ENCODE measurements at regions not wholly inside any gene's neighbourhood (a gene's known extent, or its start where the extent isn't known, plus 50 kb on each side); places are given as distances from the start of the nearest gene placed in this dataset.

GRCh38 chr12:59407799-59408198, 188.0 kb upstream of the SLC16A7 start:
- POLR2A ChIA-PET (ENCODE audit: unreplicated experiment): interaction anchor here (0.6 kb wide), 1 partner anchor 329 kb away, joined by 3 read pairs; no protein-coding TSS in a partner anchor
- no peak overlapping the region for H3K14ac ChIP-seq (replicated peaks; ENCODE audit: low read depth, low read length)
- H3K4me3 ChIP-seq (ENCODE audit: insufficient read depth, low read depth, low read length): no peak overlapping the region
- no peak overlapping the region for H2BK20ac ChIP-seq (ENCODE audit: low read depth, low read length)
- H3K27ac ChIP-seq (ENCODE audit: insufficient read depth, low read length): no peak overlapping the region
- no peak overlapping the region for H2BK15ac ChIP-seq (ENCODE audit: low read depth, low read length)
- no peaks in the 10 kb centered on the region for H3K36me3 ChIP-seq (ENCODE audit: control insufficient read depth, insufficient read depth, low read length)
- no peak overlapping the region for H3K56ac ChIP-seq (ENCODE audit: extremely low read depth, insufficient read depth, low read length)
- TF ChIP-seq SMC3 (IDR thresholded peaks at IDR 0.05; ENCODE audit: low read depth, low read length): no peak
- TF ChIP-seq RFX5 (IDR thresholded peaks at IDR 0.05; ENCODE audit: low read depth, low read length): no peak
- no peak for TF ChIP-seq RCOR1 (IDR thresholded peaks at IDR 0.05; ENCODE audit: insufficient replicate concordance, low read length)
- TF ChIP-seq RAD21 (IDR thresholded peaks at IDR 0.05; ENCODE audit: low read length): no peak
- TF ChIP-seq FOS (IDR thresholded peaks at IDR 0.05; ENCODE audit: low read depth, low read length): no peak
- TF ChIP-seq NFE2L2 (IDR thresholded peaks at IDR 0.05; ENCODE audit: low read depth, low read length): no peak
- TF ChIP-seq CEBPB (IDR thresholded peaks at IDR 0.05; ENCODE audit: low read depth, low read length): no peak
- TF ChIP-seq, protein P1, sequence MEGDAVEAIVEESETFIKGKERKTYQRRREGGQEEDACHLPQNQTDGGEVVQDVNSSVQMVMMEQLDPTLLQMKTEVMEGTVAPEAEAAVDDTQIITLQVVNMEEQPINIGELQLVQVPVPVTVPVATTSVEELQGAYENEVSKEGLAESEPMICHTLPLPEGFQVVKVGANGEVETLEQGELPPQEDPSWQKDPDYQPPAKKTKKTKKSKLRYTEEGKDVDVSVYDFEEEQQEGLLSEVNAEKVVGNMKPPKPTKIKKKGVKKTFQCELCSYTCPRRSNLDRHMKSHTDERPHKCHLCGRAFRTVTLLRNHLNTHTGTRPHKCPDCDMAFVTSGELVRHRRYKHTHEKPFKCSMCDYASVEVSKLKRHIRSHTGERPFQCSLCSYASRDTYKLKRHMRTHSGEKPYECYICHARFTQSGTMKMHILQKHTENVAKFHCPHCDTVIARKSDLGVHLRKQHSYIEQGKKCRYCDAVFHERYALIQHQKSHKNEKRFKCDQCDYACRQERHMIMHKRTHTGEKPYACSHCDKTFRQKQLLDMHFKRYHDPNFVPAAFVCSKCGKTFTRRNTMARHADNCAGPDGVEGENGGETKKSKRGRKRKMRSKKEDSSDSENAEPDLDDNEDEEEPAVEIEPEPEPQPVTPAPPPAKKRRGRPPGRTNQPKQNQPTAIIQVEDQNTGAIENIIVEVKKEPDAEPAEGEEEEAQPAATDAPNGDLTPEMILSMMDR (conservative IDR thresholded peaks at IDR 0.05; ENCODE audit: low read depth, low read length): no peak
- no peak for TF ChIP-seq CHD1 (IDR thresholded peaks at IDR 0.05; ENCODE audit: low read depth, low read length)
- no peak for TF ChIP-seq POLR2A (IDR thresholded peaks at IDR 0.05; ENCODE audit: low read depth, low read length)
- no peak for TF ChIP-seq MAZ (IDR thresholded peaks at IDR 0.05; ENCODE audit: borderline replicate concordance, low read depth, low read length)
- TF ChIP-seq MAFK (IDR thresholded peaks at IDR 0.05; ENCODE audit: low read depth, low read length): no peak
- no peak for TF ChIP-seq BHLHE40 (IDR thresholded peaks at IDR 0.05; ENCODE audit: low read depth, low read length)
- TF ChIP-seq MXI1 (IDR thresholded peaks at IDR 0.05; ENCODE audit: borderline replicate concordance, low read depth, low read length): no peak
- no peak for TF ChIP-seq USF2 (IDR thresholded peaks at IDR 0.05; ENCODE audit: low read depth, low read length)
- no peak for TF ChIP-seq ELK1 (IDR thresholded peaks at IDR 0.05; ENCODE audit: borderline replicate concordance, low read depth, low read length)
- no peak overlapping the region for H3K18ac ChIP-seq (ENCODE audit: low read depth, low read length)
- no peaks in the 10 kb centered on the region; the same call in 1 of the 2 replicates for H3K9me1 ChIP-seq (ENCODE audit: insufficient read depth, low read length)
- no peak overlapping the region for H4K5ac ChIP-seq (ENCODE audit: low read depth, low read length)
- no peak overlapping the region for H2BK5ac ChIP-seq (ENCODE audit: low read depth, low read length, poor library complexity, severe bottlenecking)
- no peak overlapping the region for H4K8ac ChIP-seq (ENCODE audit: low read depth in 2 of 2, low read length in 2 of 2)
- H3K23ac ChIP-seq (ENCODE audit: low read depth, low read length): no peak overlapping the region
- H3K9me3 ChIP-seq (ENCODE audit: control insufficient read depth, insufficient read depth, low read length): no peaks in the 10 kb centered on the region
- no peaks in the 10 kb centered on the region for H4K20me1 ChIP-seq (ENCODE audit: insufficient read depth, low read length)
- no peak overlapping the region for H4K91ac ChIP-seq (ENCODE audit: insufficient read depth, low read depth, low read length)
- H3K79me1 ChIP-seq (ENCODE audit: low read depth in 1 of 2, low read length in 2 of 2): no peaks in the 10 kb centered on the region
- in situ Hi-C loops (cut with MboI; ENCODE audit: low sequenced_read_pairs) (loop anchor here (25.0 kb wide), 2 partner anchors 405 to 1080 kb away; no protein-coding TSS in a partner anchor), dilution Hi-C loops (cut with HindIII; ENCODE audit: low sequenced_read_pairs, unreplicated experiment) (no loop called here), intact Hi-C loops (cut with micrococcal nuclease) (loop anchor here (5.0 kb wide), 1 partner anchor 190 kb away; the partner anchor contains the start of gene SLC16A7)
- DNase-seq: no peak
- H3K4me1 ChIP-seq (ENCODE audit: control insufficient read depth, insufficient read depth, low read length): no peaks in the 10 kb centered on the region
- H2BK120ac ChIP-seq (ENCODE audit: low read depth, low read length): no peak overlapping the region
- no peak overlapping the region for H2AFZ ChIP-seq (replicated peaks; ENCODE audit: low read length, poor library complexity)
- H3K4me2 ChIP-seq (ENCODE audit: low read depth, low read length): no peak overlapping the region
- ATAC-seq (ENCODE audit: low read depth): no peak
- CTCF ChIA-PET: no interaction called here
- no peaks in the 10 kb centered on the region for H3K27me3 ChIP-seq (ENCODE audit: control insufficient read depth, insufficient read depth, low read length)
- H2AK9ac ChIP-seq (replicated peaks; ENCODE audit: low read depth, low read length, poor library complexity): no peak overlapping the region
- no TSS peak for BruUV-seq (replicated peaks)
- WGBS, 2 experiments (ENCODE audit: extremely low coverage in 2 of 2, insufficient read length in 1 of 2): no CpG with 5 or more reads among the region's 2 CpGs
- H3K9ac ChIP-seq (ENCODE audit: low read depth, low read length): no peak overlapping the region
- no peak overlapping the region for H3K4ac ChIP-seq (ENCODE audit: low read depth, low read length)
- H2AK5ac ChIP-seq (ENCODE audit: low read depth, low read length): no peak overlapping the region

Data from IMR-90 (cell line).